Kidney epithelial cell (primary cell): ENCODE measurements at regions not wholly inside any gene's neighbourhood (a gene's known extent, or its start where the extent isn't known, plus 50 kb on each side); places are given as distances from the start of the nearest gene placed in this dataset.
A peak's percentile ranks its signal among the peaks of the same experiment; 100 is the strongest.

Source experiments
- DNase-seq: peaks from one replicate; pipeline ENCODE4 v3.0.0-alpha.2; 2010; ENCODE audit warnings: low read depth
- H3K27me3 ChIP-seq: 2 replicates; pipeline ENCODE4 v1.6.0; 2011; ENCODE audit warnings: low read length; ENCODE audit not compliant: control insufficient read depth, insufficient read depth
- H3K36me3 ChIP-seq: 2 replicates; pipeline ENCODE4 v1.5.1; 2011; ENCODE audit warnings: low read length; ENCODE audit not compliant: control insufficient read depth, insufficient read depth
- H3K4me3 ChIP-seq: 2 replicates; pipeline ENCODE4 v1.5.1; 2011; ENCODE audit warnings: low read depth, mild to moderate bottlenecking, control low read depth, low read length
- CTCF ChIP-seq: IDR thresholded peaks from 2 replicates; pipeline ENCODE4 v1.5.1; 2011; ENCODE audit warnings: mild to moderate bottlenecking, moderate library complexity, low read length, control low read depth, inconsistent platforms; ENCODE audit not compliant: insufficient read depth, poor library complexity, severe bottlenecking

GRCh38 chr20:6605055-6605935, 162.2 kb upstream of the BMP2 start:
- no peak for TF ChIP-seq CTCF
- no peaks in the 10 kb centered on the region for H3K27me3 ChIP-seq
- no peak overlapping the region for H3K4me3 ChIP-seq
- no peaks in the 10 kb centered on the region for H3K36me3 ChIP-seq
- no peak for DNase-seq

GRCh38 chr20:6604179-6604578, 163.3 kb upstream of the BMP2 start:
- Histone ChIP-seq H3K36me3 (no peaks in the 10 kb centered on the region), H3K27me3 (no peaks in the 10 kb centered on the region), H3K4me3 (no peak overlapping the region)
- no peak for DNase-seq
- no peak for TF ChIP-seq CTCF

- Histone ChIP-seq H3K4me3 (no peak overlapping the region), H3K36me3 (no peaks in the 10 kb centered on the region), H3K27me3 (no peaks in the 10 kb centered on the region)
- no peak for TF ChIP-seq CTCF
- DNase-seq = no peak
Measured at GRCh38 chr20:6599876-6600735, 167.4 kb upstream of the BMP2 start.

GRCh38 chr20:6595704-6596103, 171.8 kb upstream of the BMP2 start:
- no peak for DNase-seq
- Histone ChIP-seq H3K36me3 (no peaks in the 10 kb centered on the region), H3K27me3 (no peaks in the 10 kb centered on the region), H3K4me3 (no peak overlapping the region)
- no peak for TF ChIP-seq CTCF

- Histone ChIP-seq H3K4me3 (no peak overlapping the region), H3K27me3 (no peaks in the 10 kb centered on the region), H3K36me3 (no peaks in the 10 kb centered on the region)
- DNase-seq = peak; percentile 89
- no peak for TF ChIP-seq CTCF
Measured at GRCh38 chr20:6590891-6591637, 176.4 kb upstream of the BMP2 start.
